ENCODE measurements at regions not wholly inside any gene's neighbourhood (a gene's known extent, or its start where the extent isn't known, plus 50 kb on each side); places are given as distances from the start of the nearest gene placed in this dataset.

- in situ Hi-C loops (cut with HindIII; ENCODE audit: low pct_unique_long_range_greater_than_20kb, low sequenced_read_pairs): no loop called here
- no peak for DNase-seq (ENCODE audit: low read depth)
Measured at GRCh38 chr12:118866346-118866745, 115.0 kb upstream of the SRRM4 start.

GRCh38 chr12:118870551-118870950 is 110.8 kb upstream of the SRRM4 start:
- in situ Hi-C loops (cut with HindIII; ENCODE audit: low pct_unique_long_range_greater_than_20kb, low sequenced_read_pairs): no loop called here
- DNase-seq (ENCODE audit: low read depth): no peak

- no peak for DNase-seq (ENCODE audit: low read depth)
- in situ Hi-C loops (cut with HindIII; ENCODE audit: low pct_unique_long_range_greater_than_20kb, low sequenced_read_pairs): no loop called here
Measured at GRCh38 chr12:118874698-118875548, 106.4 kb upstream of the SRRM4 start.

- in situ Hi-C loops (cut with HindIII; ENCODE audit: low pct_unique_long_range_greater_than_20kb, low sequenced_read_pairs): no loop called here
- DNase-seq (ENCODE audit: low read depth): no peak
Measured at GRCh38 chr12:118880720-118881493, 100.4 kb upstream of the SRRM4 start.

- no peak for DNase-seq (ENCODE audit: low read depth)
- in situ Hi-C loops (cut with HindIII; ENCODE audit: low pct_unique_long_range_greater_than_20kb, low sequenced_read_pairs): no loop called here
Measured at GRCh38 chr12:118884226-118884625, 97.1 kb upstream of the SRRM4 start.

GRCh38 chr12:118900993-118901392 is 80.3 kb upstream of the SRRM4 start:
- in situ Hi-C loops (cut with HindIII; ENCODE audit: low pct_unique_long_range_greater_than_20kb, low sequenced_read_pairs): no loop called here
- no peak for DNase-seq (ENCODE audit: low read depth)

- no peak for DNase-seq (ENCODE audit: low read depth)
- in situ Hi-C loops (cut with HindIII; ENCODE audit: low pct_unique_long_range_greater_than_20kb, low sequenced_read_pairs): no loop called here
Measured at GRCh38 chr12:118908811-118909210, 72.5 kb upstream of the SRRM4 start.

- in situ Hi-C loops (cut with HindIII; ENCODE audit: low pct_unique_long_range_greater_than_20kb, low sequenced_read_pairs): no loop called here
- DNase-seq (ENCODE audit: low read depth): no peak
Measured at GRCh38 chr12:118912697-118913270, 68.6 kb upstream of the SRRM4 start.

GRCh38 chr12:118921761-118922160 is 59.6 kb upstream of the SRRM4 start:
- in situ Hi-C loops (cut with HindIII; ENCODE audit: low pct_unique_long_range_greater_than_20kb, low sequenced_read_pairs): no loop called here
- no peak for DNase-seq (ENCODE audit: low read depth)

GRCh38 chr12:118922405-118922804 is 58.9 kb upstream of the SRRM4 start:
- in situ Hi-C loops (cut with HindIII; ENCODE audit: low pct_unique_long_range_greater_than_20kb, low sequenced_read_pairs): no loop called here
- DNase-seq (ENCODE audit: low read depth): peak; percentile 4

- in situ Hi-C loops (cut with HindIII; ENCODE audit: low pct_unique_long_range_greater_than_20kb, low sequenced_read_pairs): no loop called here
- no peak for DNase-seq (ENCODE audit: low read depth)
Measured at GRCh38 chr12:118925407-118925806, 55.9 kb upstream of the SRRM4 start.

GRCh38 chr12:118925826-118926225 is 55.5 kb upstream of the SRRM4 start:
- no peak for DNase-seq (ENCODE audit: low read depth)
- in situ Hi-C loops (cut with HindIII; ENCODE audit: low pct_unique_long_range_greater_than_20kb, low sequenced_read_pairs): no loop called here
